Fibroblast of skin of scalp (primary cell): ENCODE measurements at regions not wholly inside any gene's neighbourhood (a gene's known extent, or its start where the extent isn't known, plus 50 kb on each side); places are given as distances from the start of the nearest gene placed in this dataset.
A peak's percentile ranks its signal among the peaks of the same experiment; 100 is the strongest.
"Not testable (repeated sequence)": the region's sequence is repeated elsewhere in the genome, so short reads cannot be mapped to it uniquely, and the experiment has no call there.

ENCODE experiments used
- DNase-seq: peaks from one replicate; pipeline ENCODE4 v3.0.0-alpha.2; 2013

DNA sequence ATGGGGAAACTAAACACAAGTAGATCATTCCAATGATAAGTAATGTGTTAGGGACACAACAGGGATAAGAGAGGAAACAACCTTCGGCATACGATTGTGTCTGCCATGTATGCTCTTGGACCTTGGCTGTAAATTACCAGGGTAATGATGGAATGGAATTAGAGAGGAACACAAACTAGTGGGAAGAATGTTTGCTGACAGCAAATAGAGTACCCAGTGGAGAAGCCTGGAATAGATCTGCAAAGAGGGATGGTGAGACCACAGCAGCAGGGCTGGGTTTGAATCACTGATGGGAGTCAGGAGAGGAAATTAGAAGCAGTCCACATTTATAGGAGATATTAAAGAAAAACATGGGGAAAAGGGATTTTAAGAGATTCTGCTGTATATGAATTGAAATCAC lies 172.8 kb downstream of the LRIG3 start:
- DNase-seq: no peak

DNA sequence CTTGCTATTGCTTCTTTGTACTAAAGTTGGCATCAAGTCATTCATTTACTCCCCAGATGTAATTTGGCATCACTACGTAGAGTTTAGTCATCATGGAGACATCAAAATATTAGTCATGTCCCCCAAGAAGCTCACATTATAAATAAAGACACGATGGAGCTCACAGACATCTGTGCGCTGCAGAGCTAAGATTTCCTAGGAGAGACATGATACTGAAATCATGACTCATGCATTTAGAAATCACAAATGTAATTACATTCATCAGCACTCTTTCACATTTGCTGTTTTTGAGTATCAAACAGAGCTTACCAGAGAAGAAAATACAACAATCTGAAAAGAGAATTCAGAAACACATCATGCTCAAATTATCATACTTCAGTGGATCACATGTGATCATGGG lies 169.8 kb downstream of the LRIG3 start:
- peak; percentile 94 for DNase-seq

GRCh38 chr12:58757422-58757821 lies 162.9 kb downstream of the LRIG3 start:
- peak; percentile 94 for DNase-seq

- DNase-seq: not testable (repeated sequence)
Measured at GRCh38 chr12:58759745-58760144, 160.6 kb downstream of the LRIG3 start.

- no peak for DNase-seq
Measured at GRCh38 chr12:58761308-58761707, 159.0 kb downstream of the LRIG3 start.

GRCh38 chr12:58764100-58764953 lies 156.0 kb downstream of the LRIG3 start:
- peak; percentile 87 for DNase-seq

DNA sequence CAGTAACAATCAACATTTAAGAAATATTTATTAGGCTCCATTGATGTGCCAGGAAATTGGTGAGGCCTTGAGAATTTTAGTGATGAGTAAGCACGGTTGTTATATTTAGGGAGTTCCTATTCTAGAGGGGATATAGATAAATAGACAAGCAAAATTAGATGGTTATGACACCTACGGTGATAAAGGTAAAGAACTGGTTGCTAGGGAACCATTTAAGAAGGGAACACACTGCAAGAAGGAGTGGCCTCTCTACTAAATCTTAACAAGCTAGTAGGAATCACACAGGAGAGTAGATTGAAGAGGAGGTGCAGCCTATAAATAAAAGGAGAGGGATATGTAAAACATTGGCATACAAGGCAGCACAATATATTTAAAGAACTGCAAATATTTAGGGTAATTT lies 155.2 kb downstream of the LRIG3 start:
- DNase-seq: no peak

DNA sequence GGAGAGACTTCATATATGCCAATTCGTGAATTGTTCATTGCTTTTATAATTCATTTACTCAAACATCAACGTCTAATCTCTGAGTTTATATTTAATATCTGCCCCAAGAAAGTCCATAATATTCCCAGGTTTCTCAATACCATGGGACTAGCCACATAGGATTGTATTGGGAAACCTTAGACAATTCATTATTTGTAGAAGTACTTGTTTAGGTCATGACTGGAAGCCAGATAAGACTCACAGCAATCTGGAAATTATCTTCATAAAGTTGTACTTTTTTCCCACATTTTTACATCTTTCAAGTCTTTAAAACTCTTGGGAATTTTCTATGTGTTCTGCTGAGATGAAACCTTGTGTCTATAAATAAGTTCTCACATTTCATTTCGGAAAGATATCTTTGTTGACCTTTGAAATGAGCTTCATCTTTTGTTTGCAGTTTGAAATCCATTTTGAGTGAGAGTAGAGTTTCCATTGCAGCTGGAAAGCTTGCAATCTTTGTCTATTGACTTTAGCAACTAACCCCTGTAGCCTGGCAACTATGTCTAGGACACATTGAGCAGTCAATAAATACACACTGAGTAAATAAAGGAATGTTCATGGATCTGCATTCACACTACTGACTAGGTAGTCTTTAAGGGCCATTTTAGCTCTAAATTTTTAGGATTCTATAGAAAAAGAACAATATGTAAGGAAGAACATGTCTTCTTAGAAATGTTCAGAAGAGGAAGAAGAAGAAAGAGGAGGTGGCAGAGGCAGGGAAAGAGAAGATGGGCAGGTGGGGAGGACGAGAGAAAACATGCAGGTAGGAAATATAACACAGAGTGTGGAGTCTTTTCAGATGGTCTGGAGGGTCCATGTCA lies 154.4 kb downstream of the LRIG3 start:
- DNase-seq: no peak

- peak; percentile 68 for DNase-seq
Measured at GRCh38 chr12:58766513-58766870, 153.8 kb downstream of the LRIG3 start.

DNA sequence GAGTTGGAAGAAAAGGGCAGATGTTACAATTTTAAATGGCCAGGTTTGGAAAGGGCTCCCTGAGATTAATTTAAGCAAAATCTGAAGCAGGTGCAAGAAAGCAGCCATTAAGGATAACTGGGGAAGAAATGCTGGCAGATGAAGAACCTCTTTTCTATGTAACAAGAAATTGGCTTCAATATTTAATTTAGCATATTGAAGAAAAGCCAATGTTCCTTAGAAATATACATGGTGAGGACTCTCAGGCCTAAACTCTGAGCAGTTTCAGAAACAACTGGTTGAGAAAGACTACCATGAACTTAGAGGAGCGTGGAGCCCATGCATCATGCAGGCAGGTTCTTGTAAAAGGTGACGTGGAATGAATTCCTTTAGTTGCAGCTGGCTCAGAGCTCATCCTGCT lies 152.8 kb downstream of the LRIG3 start:
- DNase-seq: no peak

DNA sequence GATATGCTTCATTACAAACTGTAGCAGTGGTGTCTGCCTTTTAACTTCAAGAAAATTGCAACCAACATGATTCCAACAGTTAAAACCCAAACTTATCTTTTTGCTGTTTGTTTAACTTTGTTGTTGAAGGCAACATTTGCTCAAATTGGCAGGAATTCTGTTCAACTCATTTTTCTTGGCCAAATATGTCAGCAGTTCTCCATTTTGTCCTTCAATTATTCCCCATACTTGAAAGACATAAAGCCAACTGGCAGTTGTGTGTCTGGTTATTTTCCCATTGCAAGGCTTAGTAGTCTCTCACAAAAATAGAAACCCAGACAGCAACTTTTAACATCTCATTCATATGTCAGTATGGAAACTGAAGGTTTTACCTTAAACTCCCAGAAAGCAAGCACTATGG lies 146.3 kb downstream of the LRIG3 start:
- no peak for DNase-seq

DNA sequence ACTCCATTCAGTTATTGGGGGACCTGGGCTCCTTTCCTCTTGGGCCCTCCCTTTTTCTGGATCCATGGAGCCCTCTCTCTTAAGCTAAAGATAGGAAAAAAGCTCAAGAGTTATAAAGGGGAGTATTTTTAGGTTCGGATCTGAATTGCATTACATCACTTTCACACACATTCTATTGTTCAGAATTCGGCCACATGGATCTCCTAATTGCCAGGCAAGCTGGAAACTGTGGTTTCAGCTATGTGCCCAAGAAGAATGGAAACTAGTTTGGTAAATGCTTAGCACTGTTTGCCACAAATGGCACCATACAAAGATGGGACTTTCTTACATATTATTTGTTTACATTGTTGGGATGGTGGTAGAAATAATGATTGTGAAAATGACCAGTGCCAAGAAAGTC lies 145.6 kb downstream of the LRIG3 start:
- peak; percentile 8 for DNase-seq

GRCh38 chr12:58775396-58775795 lies 144.9 kb downstream of the LRIG3 start:
- no peak for DNase-seq

GRCh38 chr12:58776144-58776543 lies 144.2 kb downstream of the LRIG3 start:
- peak; percentile 9 for DNase-seq

DNA sequence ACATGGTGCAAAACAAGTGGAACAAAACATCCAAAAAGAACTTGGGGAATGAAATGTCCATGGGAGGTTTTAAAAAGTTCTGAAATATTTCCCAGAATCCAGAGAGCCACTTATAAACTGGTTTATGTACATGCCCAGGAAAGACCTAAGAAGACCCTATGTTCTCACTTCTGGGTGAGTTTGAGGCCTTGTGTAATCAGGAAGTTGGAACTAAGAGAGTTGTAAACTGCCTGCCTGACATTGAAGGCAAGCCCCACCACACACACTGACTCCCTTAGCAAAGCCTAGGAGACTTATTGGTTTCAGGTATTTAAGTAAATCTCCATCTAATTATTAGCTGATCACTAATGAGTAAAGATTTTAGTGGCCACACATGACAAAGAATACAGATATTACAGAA lies 142.5 kb downstream of the LRIG3 start:
- DNase-seq: no peak

DNA sequence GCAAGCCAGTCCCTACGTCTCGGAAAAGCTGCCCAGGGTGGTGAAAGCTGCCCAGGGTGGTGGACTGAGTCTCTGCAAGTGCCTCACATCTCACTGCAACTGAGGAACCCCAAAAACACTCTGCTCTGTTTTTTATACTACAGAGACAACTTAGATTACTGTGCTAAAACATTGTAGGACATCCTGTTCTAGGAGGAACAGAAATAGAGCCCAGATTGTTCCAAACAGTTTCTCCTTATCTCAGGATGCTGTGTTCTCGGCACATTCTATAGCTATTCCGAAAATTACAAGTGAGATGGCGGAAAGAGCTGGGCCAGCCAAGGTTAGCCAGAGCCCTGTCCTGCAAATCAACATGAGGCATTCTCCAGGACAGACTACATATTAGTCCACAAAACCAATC lies 138.7 kb downstream of the LRIG3 start:
- no peak for DNase-seq

- DNase-seq: peak; percentile 40
Measured at GRCh38 chr12:58787021-58787760, 133.1 kb downstream of the LRIG3 start.

- no peak for DNase-seq
Measured at GRCh38 chr12:58794859-58795258, 125.4 kb downstream of the LRIG3 start.

- no peak for DNase-seq
Measured at GRCh38 chr12:58795825-58796224, 124.5 kb downstream of the LRIG3 start.

DNA sequence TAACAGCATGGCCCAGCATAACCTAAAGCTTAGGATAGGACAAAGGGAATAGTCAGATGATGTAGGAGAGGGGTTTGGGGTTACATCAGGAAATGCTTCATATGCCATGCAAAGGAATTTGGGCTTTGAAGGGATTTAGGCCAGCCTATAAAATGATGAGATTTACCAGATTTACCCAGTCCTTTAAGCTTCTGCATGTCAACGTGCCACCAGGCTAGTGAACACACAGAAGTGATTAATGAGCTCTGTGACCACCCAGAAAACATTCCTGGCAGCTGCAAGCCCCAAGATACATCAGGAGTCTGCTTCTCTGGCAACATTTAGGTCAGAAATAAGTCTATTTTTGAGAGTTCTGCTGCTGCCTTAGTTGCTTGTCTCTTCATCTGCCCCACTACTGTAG lies 118.3 kb downstream of the LRIG3 start:
- DNase-seq: peak; percentile 65

- peak; percentile 90 for DNase-seq
Measured at GRCh38 chr12:58803908-58804307, 116.4 kb downstream of the LRIG3 start.

GRCh38 chr12:58804749-58805148 lies 115.6 kb downstream of the LRIG3 start:
- no peak for DNase-seq

DNA sequence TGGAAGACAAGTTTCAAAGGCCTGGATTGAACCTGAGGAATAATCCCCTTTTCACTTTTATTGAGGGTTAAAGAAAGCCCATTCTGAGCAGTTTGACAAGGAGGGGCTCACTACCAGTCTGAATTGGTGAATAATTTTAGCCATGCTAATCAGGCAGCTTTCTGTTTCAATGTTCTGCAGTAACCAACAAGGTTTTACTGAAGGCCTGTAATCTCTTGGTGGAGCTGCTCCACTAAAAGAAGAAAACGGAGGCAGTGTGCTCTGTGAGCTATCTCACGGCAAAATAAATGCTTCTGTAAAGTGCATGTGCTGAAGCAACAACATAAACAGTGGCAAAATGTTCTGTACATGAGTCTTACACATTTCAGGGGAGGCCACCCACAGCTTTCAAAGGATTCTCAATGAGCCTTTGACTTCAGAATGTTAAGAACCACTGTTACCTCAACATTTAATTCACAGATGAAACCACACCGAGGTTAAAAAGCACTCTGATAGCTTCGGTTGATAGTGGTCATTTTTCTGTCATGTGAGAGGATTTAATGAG lies 111.2 kb downstream of the LRIG3 start:
- peak; percentile 44 for DNase-seq
